ENCODE measurements at regions not wholly inside any gene's neighbourhood (a gene's known extent, or its start where the extent isn't known, plus 50 kb on each side); places are given as distances from the start of the nearest gene placed in this dataset.

- TF ChIP-seq ZNF274 (IDR thresholded peaks at IDR 0.05; ENCODE audit: low read depth, low read length) (no peak), YY1 (IDR thresholded peaks at IDR 0.05; ENCODE audit: insufficient read depth, insufficient read length) (no peak)
Observed at GRCh38 chr7:131726031-131726430, 169.6 kb upstream of the PODXL start.

All from NT2/D1 (cell line).